ENCODE measurements at regions not wholly inside any gene's neighbourhood (a gene's known extent, or its start where the extent isn't known, plus 50 kb on each side); places are given as distances from the start of the nearest gene placed in this dataset.

GRCh38 chr3:145422556-145422955, 738.4 kb downstream of the PLOD2 start:
- TF ChIP-seq PKNOX1 (IDR thresholded peaks at IDR 0.05) (no peak), CTBP1 (IDR thresholded peaks at IDR 0.05; ENCODE audit: borderline replicate concordance) (no peak), ELF4 (IDR thresholded peaks at IDR 0.05) (no peak), BHLHE40 (IDR thresholded peaks at IDR 0.05; ENCODE audit: borderline replicate concordance) (no peak), ZNF384 (IDR thresholded peaks at IDR 0.05) (no peak), SUZ12 (IDR thresholded peaks at IDR 0.05) (no peak), SP1 (IDR thresholded peaks at IDR 0.05) (no peak), FOXA1 (IDR thresholded peaks at IDR 0.05) (no peak), TARDBP (IDR thresholded peaks at IDR 0.05) (no peak)
